Keratinocyte (primary cell): ENCODE measurements at regions not wholly inside any gene's neighbourhood (a gene's known extent, or its start where the extent isn't known, plus 50 kb on each side); places are given as distances from the start of the nearest gene placed in this dataset.

ENCODE experiments used
- EZH2 ChIP-seq: IDR thresholded peaks from one replicate; pipeline ENCODE4 v1.6.1; 2012; ENCODE audit warnings: inconsistent platforms, mild to moderate bottlenecking, low read length, moderate library complexity
- TF ChIP-seq, protein P1 (sequence below), 3 experiments: IDR thresholded peaks in 1 of 3; conservative IDR thresholded peaks in 1 of 3; optimal IDR thresholded peaks in 1 of 3; 2 replicates in 2 of 3; 3 replicates in 1 of 3; pipeline versions ENCODE3 to v1.5.1; 2011; ENCODE audit warnings: low read length in 3 of 3, mild to moderate bottlenecking in 3 of 3, moderate library complexity in 2 of 3, control low read depth in 1 of 3, inconsistent platforms in 1 of 3; ENCODE audit not compliant: insufficient read depth in 2 of 3; ENCODE audit errors: extremely low read depth in 1 of 3

DNA sequence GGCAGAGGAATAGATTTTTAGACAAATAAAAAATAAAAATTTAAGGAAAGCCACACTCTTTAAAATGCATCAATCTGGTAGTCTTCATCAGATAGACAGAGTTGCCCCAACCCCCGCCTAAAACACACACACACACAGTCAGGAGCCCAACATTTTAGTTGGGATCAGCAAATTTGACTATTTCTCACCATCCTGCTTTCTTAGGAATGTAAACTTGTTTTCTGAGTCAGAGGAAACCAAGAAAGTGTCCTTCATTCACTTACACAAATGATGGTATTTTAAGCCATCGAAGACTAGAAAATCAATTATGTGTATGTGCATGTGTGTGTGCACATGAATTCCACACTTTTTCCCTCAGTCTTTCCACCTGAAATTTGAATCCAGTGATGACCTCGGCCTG is 1657.5 kb downstream of the SLITRK1 start:
- TF ChIP-seq, protein P1, sequence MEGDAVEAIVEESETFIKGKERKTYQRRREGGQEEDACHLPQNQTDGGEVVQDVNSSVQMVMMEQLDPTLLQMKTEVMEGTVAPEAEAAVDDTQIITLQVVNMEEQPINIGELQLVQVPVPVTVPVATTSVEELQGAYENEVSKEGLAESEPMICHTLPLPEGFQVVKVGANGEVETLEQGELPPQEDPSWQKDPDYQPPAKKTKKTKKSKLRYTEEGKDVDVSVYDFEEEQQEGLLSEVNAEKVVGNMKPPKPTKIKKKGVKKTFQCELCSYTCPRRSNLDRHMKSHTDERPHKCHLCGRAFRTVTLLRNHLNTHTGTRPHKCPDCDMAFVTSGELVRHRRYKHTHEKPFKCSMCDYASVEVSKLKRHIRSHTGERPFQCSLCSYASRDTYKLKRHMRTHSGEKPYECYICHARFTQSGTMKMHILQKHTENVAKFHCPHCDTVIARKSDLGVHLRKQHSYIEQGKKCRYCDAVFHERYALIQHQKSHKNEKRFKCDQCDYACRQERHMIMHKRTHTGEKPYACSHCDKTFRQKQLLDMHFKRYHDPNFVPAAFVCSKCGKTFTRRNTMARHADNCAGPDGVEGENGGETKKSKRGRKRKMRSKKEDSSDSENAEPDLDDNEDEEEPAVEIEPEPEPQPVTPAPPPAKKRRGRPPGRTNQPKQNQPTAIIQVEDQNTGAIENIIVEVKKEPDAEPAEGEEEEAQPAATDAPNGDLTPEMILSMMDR (optimal IDR thresholded peaks at IDR 0.05 in 1 of 3, IDR thresholded peaks at IDR 0.05 in 1 of 3, conservative IDR thresholded peaks at IDR 0.05 in 1 of 3; ENCODE audit: extremely low read depth in 1 of 3, insufficient read depth in 2 of 3, low read length in 3 of 3) = no peak
- TF ChIP-seq EZH2 = no peak
